ENCODE measurements at regions not wholly inside any gene's neighbourhood (a gene's known extent, or its start where the extent isn't known, plus 50 kb on each side); places are given as distances from the start of the nearest gene placed in this dataset.

GRCh38 chrX:34218063-34218462 lies 85.9 kb upstream of the FAM47A start:
- H3K4me2 ChIP-seq (replicated peaks; ENCODE audit: low read depth, low read length, poor library complexity, severe bottlenecking) = no peak overlapping the region
- H4K20me1 ChIP-seq (ENCODE audit: control insufficient read depth, insufficient read depth, low read length, poor library complexity, severe bottlenecking) = no peaks in the 10 kb centered on the region
- no peak overlapping the region for H3K27ac ChIP-seq (ENCODE audit: low read length in 2 of 2)
- POLR2A ChIA-PET = no interaction called here
- DNase-seq (no peak), ATAC-seq (ENCODE audit: low read depth) (no peak)
- no peaks in the 10 kb centered on the region for H3K79me2 ChIP-seq (ENCODE audit: control insufficient read depth, insufficient read depth, low read length)
- TF ChIP-seq EZH2 (IDR thresholded peaks at IDR 0.05; ENCODE audit: borderline replicate concordance, insufficient read depth, low read depth, low read length, poor library complexity, severe bottlenecking) = no peak
- TF ChIP-seq, protein P1, sequence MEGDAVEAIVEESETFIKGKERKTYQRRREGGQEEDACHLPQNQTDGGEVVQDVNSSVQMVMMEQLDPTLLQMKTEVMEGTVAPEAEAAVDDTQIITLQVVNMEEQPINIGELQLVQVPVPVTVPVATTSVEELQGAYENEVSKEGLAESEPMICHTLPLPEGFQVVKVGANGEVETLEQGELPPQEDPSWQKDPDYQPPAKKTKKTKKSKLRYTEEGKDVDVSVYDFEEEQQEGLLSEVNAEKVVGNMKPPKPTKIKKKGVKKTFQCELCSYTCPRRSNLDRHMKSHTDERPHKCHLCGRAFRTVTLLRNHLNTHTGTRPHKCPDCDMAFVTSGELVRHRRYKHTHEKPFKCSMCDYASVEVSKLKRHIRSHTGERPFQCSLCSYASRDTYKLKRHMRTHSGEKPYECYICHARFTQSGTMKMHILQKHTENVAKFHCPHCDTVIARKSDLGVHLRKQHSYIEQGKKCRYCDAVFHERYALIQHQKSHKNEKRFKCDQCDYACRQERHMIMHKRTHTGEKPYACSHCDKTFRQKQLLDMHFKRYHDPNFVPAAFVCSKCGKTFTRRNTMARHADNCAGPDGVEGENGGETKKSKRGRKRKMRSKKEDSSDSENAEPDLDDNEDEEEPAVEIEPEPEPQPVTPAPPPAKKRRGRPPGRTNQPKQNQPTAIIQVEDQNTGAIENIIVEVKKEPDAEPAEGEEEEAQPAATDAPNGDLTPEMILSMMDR (IDR thresholded peaks at IDR 0.05) = no peak
- CTCF ChIA-PET = no interaction called here
- no peaks in the 10 kb centered on the region for H3K27me3 ChIP-seq (replicated peaks in 1 of 4; ENCODE audit: control extremely low read depth in 1 of 4, control insufficient read depth in 3 of 4, insufficient read depth in 4 of 4, low read length in 3 of 4)
- no peaks in the 10 kb centered on the region for H3K36me3 ChIP-seq (replicated peaks in 1 of 2; ENCODE audit: control extremely low read depth in 1 of 2, control insufficient read depth in 1 of 2, extremely low read depth in 1 of 2, insufficient read depth in 2 of 2, low read length in 1 of 2)
- H3K9me3 Mint-ChIP-seq (ENCODE audit: insufficient read depth) = no peaks in the 10 kb centered on the region
- no peaks in the 10 kb centered on the region for H3K9me3 ChIP-seq (ENCODE audit: control extremely low read depth in 1 of 3, control insufficient read depth in 2 of 3, insufficient read depth in 1 of 3, low read length in 2 of 3)
- no peak overlapping the region for H3K4me3 ChIP-seq (ENCODE audit: control extremely low read depth in 1 of 5, extremely low read depth in 1 of 5, insufficient read depth in 1 of 5, low read depth in 2 of 5, low read length in 4 of 5)
- no peaks in the 10 kb centered on the region for H3K27me3 Mint-ChIP-seq
- H3K4me1 Mint-ChIP-seq = no peaks in the 10 kb centered on the region
- no peak overlapping the region for H2AFZ ChIP-seq (ENCODE audit: insufficient read depth, low read depth, low read length, poor library complexity, severe bottlenecking)
- WGBS (ENCODE audit: insufficient coverage) = no CpG with 5 or more reads among the region's 1 CpG
- H3K4me1 ChIP-seq (ENCODE audit: control insufficient read depth in 2 of 2, insufficient read depth in 2 of 2, low read length in 2 of 2) = no peaks in the 10 kb centered on the region
- H3K9ac ChIP-seq (ENCODE audit: low read length) = no peak overlapping the region
- intact Hi-C loops (cut with micrococcal nuclease) = no loop called here
- no peak overlapping the region for H3K4me3 Mint-ChIP-seq
- no peak overlapping the region for H3K27ac Mint-ChIP-seq

DNA sequence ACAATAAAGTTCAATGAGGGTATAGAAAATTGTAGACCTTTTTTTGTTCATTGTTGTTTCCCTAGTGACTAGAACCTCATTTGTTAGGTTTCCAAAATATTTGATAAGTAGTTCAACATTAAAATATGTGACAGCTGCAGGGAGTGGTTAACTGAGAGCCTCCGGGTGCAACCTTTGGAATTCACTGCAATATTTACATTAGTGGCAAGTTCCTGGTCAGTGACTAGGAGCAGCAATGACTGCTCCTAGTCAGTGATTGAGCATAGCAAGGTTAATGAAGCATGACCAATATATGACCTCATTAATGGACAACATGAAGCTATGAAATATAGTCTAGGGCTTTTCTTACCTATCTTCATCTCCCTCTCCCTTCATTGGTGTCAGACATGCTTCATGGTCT lies 65.8 kb upstream of the FAM47A start:
- no peak overlapping the region for H3K27ac Mint-ChIP-seq
- ATAC-seq (ENCODE audit: low read depth) (no peak), DNase-seq (no peak)
- Histone ChIP-seq H3K36me3 (replicated peaks in 1 of 2; ENCODE audit: control extremely low read depth in 1 of 2, control insufficient read depth in 1 of 2, extremely low read depth in 1 of 2, insufficient read depth in 2 of 2, low read length in 1 of 2) (no peaks in the 10 kb centered on the region), H4K20me1 (ENCODE audit: control insufficient read depth, insufficient read depth, low read length, poor library complexity, severe bottlenecking) (no peaks in the 10 kb centered on the region), H3K27me3 (replicated peaks in 1 of 4; ENCODE audit: control extremely low read depth in 1 of 4, control insufficient read depth in 3 of 4, insufficient read depth in 4 of 4, low read length in 3 of 4) (no peaks in the 10 kb centered on the region), H3K9me3 (ENCODE audit: control extremely low read depth in 1 of 3, control insufficient read depth in 2 of 3, insufficient read depth in 1 of 3, low read length in 2 of 3) (no peaks in the 10 kb centered on the region), H2AFZ (ENCODE audit: insufficient read depth, low read depth, low read length, poor library complexity, severe bottlenecking) (no peak overlapping the region), H3K9ac (ENCODE audit: low read length) (no peak overlapping the region), H3K4me3 (ENCODE audit: control extremely low read depth in 1 of 5, extremely low read depth in 1 of 5, insufficient read depth in 1 of 5, low read depth in 2 of 5, low read length in 4 of 5) (no peak overlapping the region), H3K27ac (ENCODE audit: low read length in 2 of 2) (no peak overlapping the region), H3K79me2 (ENCODE audit: control insufficient read depth, insufficient read depth, low read length) (no peaks in the 10 kb centered on the region), H3K4me1 (ENCODE audit: control insufficient read depth in 2 of 2, insufficient read depth in 2 of 2, low read length in 2 of 2) (no peaks in the 10 kb centered on the region), H3K4me2 (replicated peaks; ENCODE audit: low read depth, low read length, poor library complexity, severe bottlenecking) (no peak overlapping the region)
- no peak overlapping the region for H3K4me3 Mint-ChIP-seq
- CTCF ChIA-PET = no interaction called here
- no peaks in the 10 kb centered on the region for H3K4me1 Mint-ChIP-seq
- H3K27me3 Mint-ChIP-seq = no peaks in the 10 kb centered on the region
- POLR2A ChIA-PET = no interaction called here
- no peak for TF ChIP-seq EZH2 (IDR thresholded peaks at IDR 0.05; ENCODE audit: borderline replicate concordance, insufficient read depth, low read depth, low read length, poor library complexity, severe bottlenecking)
- TF ChIP-seq, protein P1 (IDR thresholded peaks at IDR 0.05) = no peak
- no CpG with 5 or more reads among the region's 1 CpG for WGBS (ENCODE audit: insufficient coverage)
- intact Hi-C loops (cut with micrococcal nuclease) = no loop called here
- no peaks in the 10 kb centered on the region for H3K9me3 Mint-ChIP-seq (ENCODE audit: insufficient read depth)
